GM21381 (cell line): ENCODE measurements at regions not wholly inside any gene's neighbourhood (a gene's known extent, or its start where the extent isn't known, plus 50 kb on each side); places are given as distances from the start of the nearest gene placed in this dataset.
"Not testable (repeated sequence)": the region's sequence is repeated elsewhere in the genome, so short reads cannot be mapped to it uniquely, and the experiment has no call there.

Source experiments
- ATAC-seq: cut with Tn5 transposase; IDR thresholded peaks from one replicate; pipeline ENCODE4 v1.9.1; 2021; ENCODE audit warnings: mild to moderate bottlenecking, moderate library complexity; ENCODE audit not compliant: unreplicated experiment

DNA sequence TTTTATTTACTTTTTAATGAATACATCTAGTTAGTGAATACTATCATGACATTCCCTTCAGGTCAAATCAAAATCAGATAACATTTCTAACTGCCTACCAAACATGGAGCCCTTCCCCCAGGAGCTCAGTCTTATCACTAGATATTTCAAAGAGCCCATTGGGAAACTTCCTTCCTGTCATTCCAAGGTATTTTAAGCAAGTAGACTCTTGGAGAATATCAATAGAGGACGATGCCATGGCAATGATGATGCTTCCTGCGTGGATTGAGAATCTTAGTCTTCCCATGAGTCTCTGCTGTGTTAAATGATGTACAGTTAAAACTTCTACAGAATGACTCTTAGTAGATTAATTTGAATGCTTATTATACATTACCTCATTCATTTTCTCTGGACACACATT is 384.9 kb downstream of the CENPW start:
- ATAC-seq = no peak

DNA sequence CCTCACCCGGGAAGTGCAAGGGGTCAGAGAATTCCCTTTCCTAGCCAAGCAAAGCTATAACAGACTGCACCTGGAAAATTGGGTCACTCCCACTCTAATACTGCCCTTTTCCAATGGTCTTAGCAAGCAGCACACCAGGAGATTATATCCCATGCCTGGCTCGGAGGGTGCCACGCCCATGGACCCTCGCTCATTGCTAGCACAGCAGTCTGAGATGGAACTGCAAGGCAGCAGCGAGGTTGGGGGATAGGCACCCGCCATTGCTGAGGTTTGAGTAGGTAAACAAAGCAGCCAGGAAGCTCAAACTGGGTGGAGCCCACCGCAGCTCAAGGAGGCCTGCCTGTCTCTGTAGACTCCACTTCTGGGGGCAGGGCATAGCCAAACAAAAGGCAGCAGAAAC is 386.5 kb downstream of the CENPW start:
- not testable (repeated sequence) for ATAC-seq

DNA sequence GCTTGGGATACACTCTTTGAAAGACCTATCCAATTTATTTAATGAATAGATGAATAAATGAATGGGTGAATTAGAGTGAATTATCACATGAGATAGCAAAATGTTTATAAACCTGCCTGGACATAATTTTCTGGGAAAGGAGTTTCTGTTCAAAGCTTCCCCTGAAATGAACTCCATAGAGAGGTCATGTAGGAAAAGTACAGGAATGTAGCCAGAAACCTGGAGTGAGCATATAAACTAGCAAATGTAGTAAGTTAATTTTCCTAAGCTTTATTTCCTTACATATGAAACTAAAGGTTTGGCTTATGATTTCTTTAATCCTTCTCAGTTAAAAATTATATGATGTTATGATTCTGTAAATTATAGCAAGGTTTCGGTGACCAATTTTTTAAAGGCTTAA is 380.3 kb upstream of the RSPO3 start:
- no peak for ATAC-seq

DNA sequence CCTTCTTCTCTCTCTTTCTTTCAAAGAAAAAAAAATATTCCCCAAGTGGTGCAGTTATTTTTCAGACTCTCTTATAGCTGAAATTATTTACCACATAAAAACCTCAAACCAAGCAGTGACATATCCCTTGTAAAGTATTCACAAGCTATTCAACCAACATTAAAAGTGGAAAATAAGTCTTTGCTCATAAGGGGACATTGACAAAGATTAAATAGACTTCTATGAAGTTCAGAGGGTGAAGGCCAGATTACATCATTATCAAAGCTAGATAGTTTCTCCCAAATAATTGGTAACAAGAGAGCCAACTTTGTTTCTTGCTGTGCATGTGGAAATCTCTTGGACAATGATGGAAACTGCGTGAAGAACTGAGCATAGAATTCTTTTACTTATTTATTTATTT is 379.8 kb upstream of the RSPO3 start:
- no peak for ATAC-seq

DNA sequence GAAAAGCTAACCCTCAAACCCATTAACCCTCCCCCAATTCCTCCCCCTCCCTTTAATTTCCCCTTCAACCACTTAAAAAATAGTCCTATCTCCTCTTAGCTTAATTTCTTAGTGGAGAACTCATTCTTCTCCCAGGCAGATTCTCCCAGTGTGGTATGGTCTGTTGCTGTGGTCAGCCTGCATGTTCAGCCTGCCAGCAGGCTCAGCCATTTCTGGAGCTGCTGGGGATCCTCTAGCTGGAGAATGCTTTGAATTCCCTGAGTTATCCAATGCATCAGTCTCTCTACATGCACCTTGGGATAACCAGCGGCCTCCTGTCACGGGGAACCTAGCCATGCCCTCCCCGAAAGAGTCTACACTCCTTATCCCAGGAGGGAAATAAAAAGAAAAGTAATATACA is 375.4 kb upstream of the RSPO3 start:
- ATAC-seq = no peak

DNA sequence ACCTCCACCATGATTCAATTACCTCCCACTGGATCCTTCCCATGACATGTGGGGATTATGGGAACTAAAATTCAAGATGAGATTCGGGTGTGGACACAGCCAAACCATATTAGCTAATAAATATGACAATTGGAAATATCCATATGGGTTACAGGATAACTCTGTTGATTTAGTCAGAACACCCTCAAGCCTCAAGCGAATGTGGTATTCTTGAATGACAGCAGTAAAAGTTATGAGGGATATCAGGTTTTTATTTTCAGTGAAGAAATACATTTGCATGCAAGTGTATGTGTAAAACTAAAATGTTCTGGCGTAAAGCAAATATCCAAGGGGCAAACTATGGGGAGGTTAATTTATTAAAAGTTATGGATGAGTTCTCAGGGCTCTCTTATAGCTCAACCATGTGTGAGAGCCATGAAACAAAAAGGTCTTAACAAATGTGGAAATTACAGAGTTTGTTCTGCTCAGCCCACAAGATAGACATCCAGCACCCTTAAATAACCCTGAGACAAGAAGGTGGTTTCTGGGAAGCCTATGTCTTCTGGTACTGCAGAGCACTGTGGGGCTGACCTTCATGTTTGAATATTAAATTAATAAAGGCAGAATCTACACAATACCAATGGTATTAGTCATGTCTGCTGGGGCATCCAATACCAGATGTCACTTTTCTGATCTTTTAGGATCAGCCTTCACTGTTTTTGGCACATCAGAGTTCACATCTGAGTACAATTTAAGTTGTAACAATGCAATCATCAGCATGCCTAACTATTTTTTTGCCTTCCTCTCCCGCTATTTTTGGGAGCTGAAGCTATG is 370.5 kb upstream of the RSPO3 start:
- ATAC-seq = no peak

DNA sequence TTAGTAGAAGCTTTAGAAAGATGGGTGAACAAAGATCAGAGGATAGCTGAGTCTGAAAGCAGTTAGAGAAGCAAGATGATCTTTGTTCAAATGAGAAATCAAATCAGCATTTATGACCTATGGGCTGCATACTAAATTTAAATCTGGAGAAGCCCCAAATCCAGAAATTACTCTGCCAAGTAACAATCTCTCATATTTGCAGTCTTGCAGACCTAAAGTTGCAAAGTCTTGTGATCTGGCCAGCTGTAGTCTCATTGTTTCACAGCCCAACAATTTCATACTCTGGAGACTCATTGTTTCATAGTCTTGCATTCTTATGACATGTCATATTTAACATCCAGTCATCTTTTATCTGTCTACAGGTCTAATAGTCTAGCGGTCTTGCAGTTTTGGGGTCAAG is 364.9 kb upstream of the RSPO3 start:
- no peak for ATAC-seq

DNA sequence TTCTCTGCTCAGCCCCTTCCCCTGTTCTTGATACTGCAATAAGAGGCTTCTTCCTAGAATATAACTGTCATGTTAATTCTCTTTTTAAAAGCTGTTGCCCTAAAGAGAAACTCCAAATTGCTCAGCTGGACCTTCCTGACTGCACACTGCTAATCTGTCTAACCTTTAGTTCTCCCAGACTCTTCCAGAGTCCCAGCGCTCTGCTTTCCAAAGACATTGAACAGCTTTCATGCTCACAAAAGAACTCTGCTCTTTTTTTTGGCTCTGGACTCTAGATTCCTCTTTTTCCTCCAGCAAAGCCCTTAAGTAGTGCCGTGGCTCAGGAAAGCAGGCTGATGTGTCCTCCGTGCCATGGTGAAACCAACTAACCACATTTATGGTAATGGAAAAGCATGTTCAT is 356.6 kb upstream of the RSPO3 start:
- no peak for ATAC-seq

DNA sequence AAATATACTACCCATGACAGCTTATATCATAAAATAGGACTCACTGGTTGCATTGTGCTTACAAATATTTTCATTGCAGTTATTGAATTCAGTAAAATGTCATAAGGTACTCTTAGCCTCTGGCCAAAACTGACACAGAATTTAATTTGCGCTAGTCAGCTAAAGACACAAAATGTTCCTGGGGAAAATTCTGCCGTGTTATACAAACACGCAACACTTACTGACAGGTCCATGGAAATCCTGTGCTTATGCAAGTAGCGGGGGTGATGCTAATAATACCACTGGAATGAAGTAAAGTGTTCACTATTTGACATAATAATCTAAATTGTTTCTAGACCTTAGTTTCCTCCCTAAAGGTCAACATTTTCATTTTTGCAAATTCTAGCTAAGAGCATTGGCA is 354.4 kb upstream of the RSPO3 start:
- no peak for ATAC-seq

DNA sequence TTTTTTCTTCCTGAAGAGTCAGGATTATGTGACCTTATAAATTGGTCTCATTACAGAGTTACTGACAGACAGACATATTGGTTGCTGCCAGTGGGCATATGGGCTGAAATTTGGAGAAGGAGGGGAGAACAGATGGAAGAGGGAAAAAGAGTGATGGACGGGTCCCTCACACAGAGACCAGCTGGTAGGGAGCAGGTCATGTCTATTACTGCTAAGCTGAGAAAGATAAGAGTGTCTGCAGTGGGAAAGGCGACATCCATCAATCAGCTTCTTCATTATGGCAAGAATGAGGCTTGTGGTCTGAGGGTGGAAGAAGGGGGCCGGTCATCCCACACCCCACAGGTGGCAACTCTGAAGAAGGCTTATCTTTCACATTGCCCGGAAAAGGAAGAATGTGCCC is 353.8 kb upstream of the RSPO3 start:
- no peak for ATAC-seq

DNA sequence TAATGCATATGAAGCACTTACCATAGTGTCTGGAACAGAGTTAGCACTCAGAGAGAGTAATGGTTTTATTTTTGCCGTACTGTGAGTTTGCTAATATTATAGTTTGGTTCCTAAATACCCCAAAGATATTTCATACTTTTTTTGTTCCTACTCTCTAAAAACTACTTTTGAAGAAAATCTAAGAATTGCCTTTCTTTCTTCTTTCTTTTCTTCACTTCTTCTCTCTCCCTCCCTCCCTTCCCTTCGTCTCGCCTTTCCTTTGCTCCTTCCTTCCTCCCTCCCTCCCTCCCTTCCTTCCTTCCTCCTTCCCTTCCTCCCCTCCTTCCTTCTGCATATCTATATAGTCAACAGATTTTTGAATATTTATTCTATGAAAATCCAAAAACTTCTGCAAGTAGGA is 351.7 kb upstream of the RSPO3 start:
- no peak for ATAC-seq

DNA sequence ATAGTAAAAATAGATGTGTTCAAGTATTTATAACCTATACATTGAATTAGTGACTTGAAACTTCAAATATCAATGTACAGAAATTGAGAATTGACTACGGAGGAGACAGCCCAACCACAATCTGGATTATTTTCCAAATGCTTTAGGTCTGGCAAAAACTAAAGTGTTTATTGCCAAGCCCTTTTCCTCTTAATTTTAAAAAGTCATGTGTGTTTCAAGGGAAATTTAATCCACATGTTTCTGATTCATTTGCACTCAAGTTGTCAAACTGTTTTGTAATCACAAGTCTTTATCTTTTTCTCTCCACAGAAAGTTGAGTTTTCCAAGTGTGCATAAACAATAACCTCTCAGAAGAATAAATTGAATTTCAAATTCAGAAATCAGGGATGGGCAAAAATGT is 350.8 kb upstream of the RSPO3 start:
- ATAC-seq = no peak

DNA sequence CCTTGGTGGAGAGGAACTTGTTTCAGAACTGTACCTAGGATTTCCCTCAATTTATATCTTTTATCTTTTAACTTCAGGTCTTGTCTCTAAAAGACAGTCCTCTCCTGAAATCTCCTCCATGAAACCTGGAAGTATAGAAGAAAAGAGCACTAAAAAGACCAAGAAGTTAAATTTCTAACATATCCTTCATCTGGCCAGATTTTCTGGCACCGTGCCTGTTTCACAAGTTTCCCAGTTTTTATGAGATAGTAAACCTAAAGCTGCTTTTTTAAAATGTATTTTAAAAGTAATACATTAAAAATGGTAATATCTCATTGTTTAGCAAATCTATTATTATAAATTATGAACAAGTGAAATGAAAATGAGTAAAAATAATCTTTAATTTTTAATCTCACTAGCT is 348.3 kb upstream of the RSPO3 start:
- no peak for ATAC-seq

DNA sequence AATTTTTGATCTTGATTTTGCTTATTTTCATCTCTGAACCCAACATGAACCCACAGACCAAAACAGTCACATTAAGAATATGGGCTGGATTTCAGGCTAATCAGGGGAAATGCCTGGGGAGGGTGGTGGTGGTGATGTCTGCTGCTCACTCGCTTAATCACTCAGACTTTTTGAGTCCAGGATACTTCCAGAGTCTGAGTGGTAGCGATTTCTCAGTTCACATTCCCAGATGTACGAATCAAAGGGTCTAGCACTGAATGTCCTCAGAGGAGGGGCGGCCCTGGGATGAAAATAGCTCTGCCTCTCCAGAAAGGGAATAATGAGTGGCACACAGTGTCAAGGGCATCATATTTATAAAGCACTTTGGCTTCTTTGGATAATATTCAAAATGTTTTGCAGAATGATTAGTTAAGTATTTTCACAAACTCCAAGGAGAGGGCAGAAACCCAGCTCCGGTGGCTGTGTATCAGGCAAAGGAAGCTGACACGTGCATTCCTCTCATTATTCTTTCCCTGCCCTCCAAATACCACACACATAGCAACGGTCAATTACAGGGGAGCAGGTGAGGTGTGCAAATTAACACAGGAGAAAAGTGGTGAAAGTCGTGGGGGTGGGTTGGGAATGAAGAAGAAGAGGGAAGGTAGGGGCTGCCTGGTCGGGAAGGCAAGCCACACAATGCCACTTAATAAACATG is 345.2 kb upstream of the RSPO3 start:
- no peak for ATAC-seq

DNA sequence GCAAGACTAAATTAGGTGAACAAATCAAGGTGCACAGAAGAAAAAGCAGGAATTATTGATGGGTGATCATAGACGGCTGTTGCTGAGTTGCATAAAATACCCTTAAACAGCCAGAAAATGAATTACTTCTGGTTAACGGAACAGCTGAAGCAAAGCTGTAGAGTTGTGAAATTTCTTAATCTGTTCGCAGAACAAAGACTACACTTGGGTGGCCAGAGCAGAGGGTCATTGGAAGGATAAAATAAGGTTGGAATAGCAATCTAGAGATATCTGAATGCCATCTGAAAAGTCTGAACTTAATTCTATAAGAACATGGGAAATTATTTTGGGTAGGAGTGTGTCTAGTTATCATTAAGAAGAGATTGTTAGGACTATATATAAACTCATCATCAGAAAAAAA is 339.1 kb upstream of the RSPO3 start:
- no peak for ATAC-seq

DNA sequence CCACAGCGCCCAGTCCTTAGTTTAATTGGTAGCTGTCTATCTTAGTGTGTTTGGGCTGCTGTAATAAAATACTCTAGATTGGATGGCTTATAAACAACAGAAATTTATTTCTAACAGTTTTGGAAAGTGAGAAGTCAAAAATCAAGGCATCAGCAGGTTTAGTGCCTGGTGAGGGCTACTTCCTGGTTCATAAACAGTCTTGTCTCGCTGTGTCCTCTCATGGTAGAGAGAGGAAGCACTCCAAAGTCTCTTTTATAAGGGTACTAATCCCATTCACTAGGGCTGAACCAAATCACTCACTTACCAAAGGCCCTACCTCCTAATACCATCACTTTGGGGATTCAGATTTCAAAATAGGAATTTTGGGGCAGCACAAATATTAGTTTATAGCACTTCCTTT is 336.9 kb upstream of the RSPO3 start:
- no peak for ATAC-seq

DNA sequence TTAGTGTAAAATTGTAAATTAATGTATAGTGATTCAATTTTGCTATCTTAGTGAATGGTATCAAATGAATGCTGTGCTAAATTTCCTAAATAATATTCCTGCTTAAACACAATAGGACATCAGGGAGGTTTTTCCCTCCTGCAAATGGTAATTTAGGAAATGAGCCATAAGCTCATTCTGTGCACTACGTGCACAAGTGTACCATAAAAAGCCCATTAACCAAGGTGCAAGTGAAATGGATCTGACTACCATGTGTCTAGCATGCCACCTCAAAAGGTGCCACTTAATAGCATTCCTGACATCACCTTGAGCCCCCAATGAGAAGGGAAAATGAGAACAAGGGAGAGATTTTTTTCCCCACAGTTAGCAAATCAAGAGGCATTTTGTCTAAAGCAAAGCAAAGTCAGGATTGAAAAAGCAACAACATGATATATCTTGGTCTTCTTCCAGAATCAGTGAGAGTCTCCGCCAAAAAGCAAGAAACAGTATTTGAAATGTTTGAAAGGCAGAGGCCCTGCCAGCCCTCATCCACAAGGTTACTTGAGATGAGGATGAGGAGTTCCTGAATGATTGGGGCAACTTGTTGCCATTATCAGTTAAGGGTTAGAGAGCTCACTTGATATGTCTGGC is 334.2 kb upstream of the RSPO3 start:
- no peak for ATAC-seq

DNA sequence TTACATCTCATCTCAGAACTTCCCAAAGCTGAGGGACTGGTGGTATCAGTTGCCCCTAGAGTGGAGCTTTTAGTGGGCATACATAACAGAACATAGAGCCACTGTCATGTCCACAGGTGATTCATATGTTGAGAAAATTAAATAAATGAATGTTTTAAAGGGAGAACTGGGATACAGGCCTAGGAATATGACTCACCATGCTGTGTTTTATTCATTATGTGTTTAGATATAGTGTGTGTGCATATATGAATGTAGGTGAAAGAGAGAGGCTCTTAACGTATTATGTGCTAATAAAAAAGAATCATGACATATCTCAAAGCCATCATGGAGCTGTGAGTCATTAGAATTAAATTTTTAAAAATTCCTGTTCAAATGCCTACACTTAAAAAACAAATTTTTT is 332.2 kb upstream of the RSPO3 start:
- ATAC-seq = no peak

DNA sequence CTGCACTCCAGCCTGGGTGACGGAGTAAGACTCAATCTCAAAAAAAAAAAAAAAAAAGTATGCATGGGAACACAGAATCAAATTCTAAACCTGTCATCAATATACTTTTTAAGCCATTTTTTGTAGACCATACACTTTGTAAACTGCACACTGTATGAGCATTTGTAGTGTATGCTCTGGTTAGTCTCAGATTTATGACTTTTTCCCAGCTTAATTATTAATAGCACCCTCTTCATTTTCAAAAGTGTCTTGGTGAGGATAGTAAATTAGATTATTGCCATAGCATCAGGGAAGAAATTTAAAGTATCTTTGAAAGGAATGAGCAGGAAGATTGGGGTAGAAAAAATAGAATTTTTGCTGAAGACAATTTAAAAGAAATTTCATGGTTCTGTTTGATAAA is 330.8 kb upstream of the RSPO3 start:
- no peak for ATAC-seq

DNA sequence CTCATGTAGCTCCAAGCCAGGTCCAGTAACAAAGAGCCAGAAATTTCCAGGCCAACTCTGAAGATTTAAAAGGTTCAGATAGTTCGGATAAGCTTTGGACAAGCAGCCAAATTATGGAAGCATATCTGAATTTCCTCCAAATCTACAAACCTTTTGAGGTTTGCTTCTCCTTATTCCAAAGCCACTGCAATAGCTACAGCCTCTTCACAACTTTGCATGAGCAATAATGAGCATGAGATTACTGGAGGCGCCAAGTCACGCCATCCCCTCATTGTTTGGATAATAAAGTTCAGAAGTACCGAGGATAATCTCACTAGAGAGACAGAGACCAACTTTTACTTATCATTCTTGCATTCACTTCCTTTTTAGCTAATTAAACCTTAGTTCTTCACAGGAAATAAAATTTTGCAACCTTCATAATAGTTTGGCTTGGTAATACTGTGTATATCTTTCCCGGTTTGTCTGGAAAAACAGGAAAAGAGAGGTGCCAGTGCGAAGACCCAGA is 329.6 kb upstream of the RSPO3 start:
- no peak for ATAC-seq

DNA sequence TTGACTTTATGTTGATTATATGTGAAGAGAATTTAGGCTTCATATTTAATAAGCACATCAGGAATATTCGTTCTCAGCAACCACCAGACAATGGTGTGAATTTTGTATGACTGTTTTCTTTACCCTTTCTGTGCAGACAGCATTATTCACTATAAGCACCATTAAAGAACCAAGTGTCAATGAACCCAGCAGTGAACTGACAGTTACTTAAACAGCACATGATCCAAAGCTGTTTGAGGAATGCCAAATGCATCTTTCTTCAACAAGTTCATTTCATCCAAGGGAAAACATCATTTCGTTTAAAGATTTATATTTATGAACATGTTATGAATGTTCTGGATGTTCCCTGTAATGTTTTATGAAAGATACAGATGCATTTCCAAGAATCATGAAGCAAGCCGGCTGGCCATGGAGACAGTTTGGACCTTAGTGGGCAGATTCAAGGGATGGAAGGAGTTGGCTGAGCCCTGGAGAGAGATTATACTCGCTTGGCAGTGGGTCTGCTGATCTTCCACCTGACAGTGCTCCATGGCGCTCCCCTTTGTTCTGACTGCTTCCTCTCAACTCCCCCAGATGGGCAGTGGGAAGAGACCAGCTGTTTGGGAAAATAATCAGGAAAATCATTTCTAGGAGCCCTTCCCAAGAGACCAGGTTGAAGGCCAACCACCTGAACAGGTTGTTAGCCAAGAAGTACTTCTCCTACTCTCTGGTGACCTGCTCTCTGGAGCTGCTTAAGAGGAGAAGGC is 326.0 kb upstream of the RSPO3 start:
- ATAC-seq = no peak
